Thyroid gland (tissue), 4 donors: ENCODE measurements at regions not wholly inside any gene's neighbourhood (a gene's known extent, or its start where the extent isn't known, plus 50 kb on each side); places are given as distances from the start of the nearest gene placed in this dataset.

Source experiments
- DNase-seq, 2 donors: peaks; one replicate each; pipeline ENCODE4 v3.0.0-alpha.2; 2019
- H3K27ac ChIP-seq, 3 donors: fragments of 200-600 bp; sonication (generic); 1 replicate in 2 of 3; 2 replicates in 1 of 3; pipeline ENCODE4 v1.5.1; 2016 to 2019; ENCODE audit warnings: mild to moderate bottlenecking in 1 of 3, moderate library complexity in 1 of 3
- H3K27me3 ChIP-seq: fragments of 200-600 bp; sonication (generic); one replicate; pipeline ENCODE4 v1.5.1; 2019
- H3K36me3 ChIP-seq, 2 donors: fragments of 200-600 bp; sonication (generic); one replicate each; pipeline ENCODE4 v1.5.1; 2016 to 2019
- H3K4me1 ChIP-seq, 2 donors: fragments of 200-600 bp; sonication (generic); one replicate each; pipeline ENCODE4 v1.5.1; 2017 to 2019
- H3K4me3 ChIP-seq, 3 donors: fragments of 200-600 bp; sonication (generic); replicated peaks in 1 of 3; 1 replicate in 2 of 3; 2 replicates in 1 of 3; pipeline ENCODE4 v1.5.1; 2016; ENCODE audit warnings: mild to moderate bottlenecking in 1 of 3
- H3K9me3 ChIP-seq: fragments of 200-600 bp; sonication (generic); one replicate; pipeline ENCODE4 v1.5.1; 2017
- CTCF ChIP-seq, 6 experiments: fragments of 200-600 bp in 3 of 6; fragments of 450-650 bp in 3 of 6; sonication (generic) in 3 of 6; IDR thresholded peaks; one replicate each; pipeline ENCODE4 v1.5.1; 2016 to 2019; ENCODE audit warnings: antibody characterized with exemption in 6 of 6, mild to moderate bottlenecking in 2 of 6, inconsistent platforms in 1 of 6, moderate library complexity in 1 of 6
- POLR2A ChIP-seq, 2 donors: fragments of 450-650 bp; IDR thresholded peaks; one replicate each; pipeline ENCODE4 v1.6.1; 2017; ENCODE audit warnings: antibody characterized with exemption in 2 of 2, mild to moderate bottlenecking in 2 of 2, moderate library complexity in 1 of 2
- WGBS, 2 donors: methylation state at CpG; one replicate each; pipeline ENCODE4 v1.1.5; 2017; 5-methylcytosine and 5-hydroxymethylcytosine counted together
- intact Hi-C: fragments of 100-400 bp; cut with DNase I; formaldehyde crosslinking; loops from one replicate; pipeline ENCODE4 v1.15.1; 2023

- no peak for TF ChIP-seq CTCF (IDR thresholded peaks at IDR 0.05)
- TF ChIP-seq POLR2A (IDR thresholded peaks at IDR 0.05) = no peak
- H3K27ac ChIP-seq = no peak overlapping the region
- DNase-seq = no peak
- H3K4me1 ChIP-seq = peaks cover 0 to 4% of the 10 kb centered on the region in 2 donors
- H3K27me3 ChIP-seq = no peaks in the 10 kb centered on the region
- H3K36me3 ChIP-seq = no peaks in the 10 kb centered on the region
- H3K9me3 ChIP-seq = no peaks in the 10 kb centered on the region
- intact Hi-C loops = no loop called here
- no peak overlapping the region for H3K4me3 ChIP-seq
- 61% methylated on average over 23 to 29 of the region's 31 CpGs for WGBS, 2 donors
Measured at GRCh38 chr12:132423820-132424645, 65.9 kb upstream of the FBRSL1 start.

DNA sequence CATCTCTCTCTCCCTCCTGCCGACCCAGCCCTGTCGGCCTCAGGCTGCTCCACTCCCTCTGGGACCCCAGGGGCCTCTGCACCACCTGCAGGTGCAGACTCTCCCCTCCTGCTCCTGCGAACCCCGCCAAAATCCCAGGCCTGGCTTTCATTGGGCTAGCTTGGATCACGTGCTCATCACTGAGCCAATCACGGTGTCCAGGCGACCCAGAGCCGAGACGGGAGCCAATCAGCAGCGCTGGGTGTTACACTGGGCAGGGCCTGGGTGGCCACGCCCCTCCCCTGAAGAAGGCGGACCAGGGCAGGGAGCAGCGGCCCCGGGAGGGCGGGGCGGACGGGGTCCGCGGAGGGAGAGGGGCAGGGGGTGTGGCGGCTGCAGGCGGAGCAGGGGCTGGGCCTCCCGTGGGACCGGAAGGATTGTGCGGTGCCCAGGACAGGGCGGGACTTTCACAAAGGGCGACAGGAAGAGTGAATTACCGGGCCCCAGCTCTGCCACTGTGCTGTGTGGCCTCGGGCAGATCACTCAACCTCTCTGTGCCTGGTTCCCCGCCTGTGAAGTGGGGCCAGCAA, 66.6 kb upstream of the FBRSL1 start:
- TF ChIP-seq CTCF (IDR thresholded peaks at IDR 0.05) = no peak
- no peak for TF ChIP-seq POLR2A (IDR thresholded peaks at IDR 0.05)
- H3K27ac ChIP-seq = no peak overlapping the region
- no peaks in the 10 kb centered on the region for H3K27me3 ChIP-seq
- no peak for DNase-seq
- H3K36me3 ChIP-seq = no peaks in the 10 kb centered on the region
- H3K4me3 ChIP-seq = no peak overlapping the region
- no peaks in the 10 kb centered on the region for H3K4me1 ChIP-seq
- H3K9me3 ChIP-seq = no peaks in the 10 kb centered on the region
- WGBS, 2 donors = 80 to 86% methylated on average over 28 to 29 of the region's 29 CpGs
- intact Hi-C loops = no loop called here

- H3K27ac ChIP-seq = no peak overlapping the region
- DNase-seq = no peak
Measured at GRCh38 chr12:132422381-132423043, 67.4 kb upstream of the FBRSL1 start.

DNA sequence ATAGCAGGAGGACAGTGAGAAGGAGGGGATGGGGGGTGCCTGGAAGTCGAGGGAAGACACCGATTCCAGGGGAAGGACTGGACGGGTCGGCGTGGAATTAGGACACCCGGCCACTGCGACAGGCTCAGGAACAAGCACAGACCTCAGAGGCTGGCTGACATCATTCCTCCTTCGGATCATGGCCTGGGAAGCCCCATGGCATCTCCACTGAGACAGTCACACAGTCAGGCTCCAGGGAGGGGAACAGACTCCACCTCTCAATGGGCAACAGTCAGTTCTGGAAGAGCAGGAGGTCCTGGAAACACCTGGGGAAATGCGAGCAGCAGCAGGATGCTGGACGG, 67.9 kb upstream of the FBRSL1 start:
- no peaks in the 10 kb centered on the region for H3K36me3 ChIP-seq
- no peak overlapping the region for H3K4me3 ChIP-seq
- H3K4me1 ChIP-seq = no peaks in the 10 kb centered on the region
- intact Hi-C loops = no loop called here
- TF ChIP-seq POLR2A (IDR thresholded peaks at IDR 0.05) (no peak), CTCF (IDR thresholded peaks at IDR 0.05) (no peak)
- 60 to 63% methylated on average over 8 to 9 of the region's 10 CpGs for WGBS, 2 donors
- H3K27me3 ChIP-seq = no peaks in the 10 kb centered on the region
- DNase-seq = no peak
- no peak overlapping the region for H3K27ac ChIP-seq
- no peaks in the 10 kb centered on the region for H3K9me3 ChIP-seq

More at GRCh38 chr12:132422381-132423043, 67.4 kb upstream of the FBRSL1 start:
- TF ChIP-seq POLR2A (IDR thresholded peaks at IDR 0.05) (no peak), CTCF (IDR thresholded peaks at IDR 0.05) (no peak)
- WGBS, 2 donors = 50 to 52% methylated on average over 4 to 5 of the region's 6 CpGs
- Histone ChIP-seq H3K4me1 (no peaks in the 10 kb centered on the region), H3K27me3 (no peaks in the 10 kb centered on the region), H3K9me3 (no peaks in the 10 kb centered on the region), H3K36me3 (no peaks in the 10 kb centered on the region), H3K4me3 (no peak overlapping the region)
- intact Hi-C loops = no loop called here
